CD4-positive, alpha-beta T cell (primary cell): ENCODE measurements at regions not wholly inside any gene's neighbourhood (a gene's known extent, or its start where the extent isn't known, plus 50 kb on each side); places are given as distances from the start of the nearest gene placed in this dataset.

Experiments
- ATAC-seq: fragments of 200-7000 bp; cut with Tn5 transposase; one replicate; pipeline ENCODE4 v1.10.0; 2022; ENCODE audit warnings: mild to moderate bottlenecking; ENCODE audit not compliant: poor library complexity
- CTCF ChIA-PET: fragments of 350-600 bp; sonication (Branson Sonifier 250); formaldehyde crosslinking; loops from one replicate; lab custom pipeline; 2021; ENCODE audit warnings: antibody characterized with exemption, inconsistent platforms; lab: Charles Lee
- POLR2A ChIA-PET: fragments of 350-600 bp; sonication (Branson Sonifier 250); formaldehyde crosslinking; loops from one replicate; lab custom pipeline; 2021; ENCODE audit warnings: antibody characterized with exemption, inconsistent platforms; lab: Charles Lee
- DNase-seq, 14 experiments: peaks; one replicate each; pipeline ENCODE4 v3.0.0-alpha.2; 2013 to 2020; ENCODE audit warnings: mixed read lengths in 2 of 14
- H3K27ac ChIP-seq, 2 donors: one replicate each; pipeline versions ENCODE4 v1.5.1 to v1.7.0; 2013; ENCODE audit warnings: low read length in 2 of 2, low read depth in 1 of 2, mild to moderate bottlenecking in 1 of 2
- H3K27me3 ChIP-seq, 2 experiments: 1 replicate in 1 of 2; 2 replicates in 1 of 2; pipeline versions ENCODE4 v1.6.1 to v1.7.0; 2013; ENCODE audit warnings: low read length in 2 of 2, control low read depth in 1 of 2, mild to moderate bottlenecking in 1 of 2, moderate library complexity in 1 of 2; ENCODE audit not compliant: insufficient read depth in 2 of 2, control insufficient read depth in 1 of 2
- H3K36me3 ChIP-seq: one replicate; pipeline ENCODE4 v1.6.1; 2013; ENCODE audit warnings: low read length, control low read depth; ENCODE audit not compliant: insufficient read depth
- H3K4me1 ChIP-seq: one replicate; pipeline ENCODE4 v1.6.1; 2013; ENCODE audit warnings: low read length, control low read depth; ENCODE audit not compliant: insufficient read depth
- H3K4me3 ChIP-seq: one replicate; pipeline ENCODE4 v1.5.1; 2013; ENCODE audit warnings: mild to moderate bottlenecking, low read length, moderate library complexity
- H3K9me3 ChIP-seq, 2 experiments: 1 replicate in 1 of 2; 2 replicates in 1 of 2; pipeline versions ENCODE4 v1.6.1 to v1.7.0; 2013; ENCODE audit warnings: low read length in 2 of 2, mild to moderate bottlenecking in 2 of 2, control low read depth in 1 of 2, moderate library complexity in 1 of 2; ENCODE audit not compliant: control insufficient read depth in 1 of 2, insufficient read depth in 1 of 2
- H3K27ac Mint-ChIP-seq: one replicate; pipeline ENCODE4 v1.8.0; 2020; ENCODE audit warnings: mixed read lengths
- H3K27me3 Mint-ChIP-seq: one replicate; pipeline ENCODE4 v1.8.0; 2021; ENCODE audit warnings: mixed read lengths
- H3K36me3 Mint-ChIP-seq: one replicate; pipeline ENCODE4 v1.8.0; 2021; ENCODE audit warnings: low read depth, mixed read lengths
- H3K4me1 Mint-ChIP-seq: one replicate; pipeline ENCODE4 v1.8.0; 2021; ENCODE audit warnings: low read depth, mixed read lengths
- H3K4me3 Mint-ChIP-seq: one replicate; pipeline ENCODE4 v1.8.0; 2020; ENCODE audit warnings: mild to moderate bottlenecking, mixed read lengths
- H3K9me3 Mint-ChIP-seq: one replicate; pipeline ENCODE4 v1.8.0; 2020; ENCODE audit warnings: mixed read lengths
- CTCF ChIP-seq: fragments of 200-600 bp; IDR thresholded peaks from one replicate; pipeline ENCODE4 v1.8.0; 2022; ENCODE audit warnings: antibody characterized with exemption, mild to moderate bottlenecking
- intact Hi-C, 2 experiments: fragments of 100-400 bp; cut with DNase I in 1 of 2; cut with micrococcal nuclease in 1 of 2; formaldehyde crosslinking; loops; one replicate each; pipeline versions ENCODE4 v1.15.1 to v1.9.0; 2023 to 2025; cut with DNase I, micrococcal nuclease

- peaks cover 0 to 7% of the 10 kb centered on the region in 2 experiments for H3K9me3 ChIP-seq
- ChIA-PET CTCF (no interaction called here), POLR2A (no interaction called here)
- Mint-ChIP-seq H3K36me3 (no peaks in the 10 kb centered on the region), H3K4me1 (no peaks in the 10 kb centered on the region), H3K9me3 (no peaks in the 10 kb centered on the region), H3K27ac (no peak overlapping the region), H3K4me3 (no peak overlapping the region), H3K27me3 (no peaks in the 10 kb centered on the region)
- intact Hi-C loops, result no loop called here
- no peaks in the 10 kb centered on the region for H3K36me3 ChIP-seq
- H3K27me3 ChIP-seq, result no peaks in the 10 kb centered on the region
- DNase-seq, result no peak
- no peaks in the 10 kb centered on the region for H3K4me1 ChIP-seq
- H3K27ac ChIP-seq, result no peak overlapping the region
- ATAC-seq, result no peak
- H3K4me3 ChIP-seq, result no peak overlapping the region
- TF ChIP-seq CTCF, result no peak
Measured at GRCh38 chr9:107789001-107789700, 299.6 kb upstream of the KLF4 start.

- Histone ChIP-seq H3K9me3 (peaks cover 0 to 12% of the 10 kb centered on the region in 2 experiments), H3K4me1 (no peaks in the 10 kb centered on the region), H3K4me3 (no peak overlapping the region), H3K36me3 (no peaks in the 10 kb centered on the region), H3K27me3 (no peaks in the 10 kb centered on the region), H3K27ac (no peak overlapping the region)
- Mint-ChIP-seq H3K36me3 (no peaks in the 10 kb centered on the region), H3K4me1 (no peaks in the 10 kb centered on the region), H3K4me3 (no peak overlapping the region), H3K27ac (no peak overlapping the region), H3K9me3 (no peaks in the 10 kb centered on the region), H3K27me3 (no peaks in the 10 kb centered on the region)
- ChIA-PET CTCF (no interaction called here), POLR2A (no interaction called here)
- intact Hi-C loops, result no loop called here
- ATAC-seq (no peak), DNase-seq (no peak)
- TF ChIP-seq CTCF, result no peak
Measured at GRCh38 chr9:107786561-107786960, 297.0 kb upstream of the KLF4 start.

GRCh38 chr9:107784235-107784958 lies 294.8 kb upstream of the KLF4 start:
- no peak for ATAC-seq
- Mint-ChIP-seq H3K4me3 (no peak overlapping the region), H3K4me1 (no peaks in the 10 kb centered on the region), H3K27me3 (no peaks in the 10 kb centered on the region), H3K36me3 (no peaks in the 10 kb centered on the region), H3K27ac (no peak overlapping the region), H3K9me3 (no peaks in the 10 kb centered on the region)
- H3K27me3 ChIP-seq, result no peaks in the 10 kb centered on the region
- no peak for TF ChIP-seq CTCF
- intact Hi-C loops, result no loop called here
- CTCF ChIA-PET, result no interaction called here
- H3K9me3 ChIP-seq, result peaks cover 0 to 12% of the 10 kb centered on the region in 2 experiments
- no peaks in the 10 kb centered on the region for H3K4me1 ChIP-seq
- POLR2A ChIA-PET, result no interaction called here
- no peak overlapping the region for H3K27ac ChIP-seq
- no peak overlapping the region for H3K4me3 ChIP-seq
- H3K36me3 ChIP-seq, result no peaks in the 10 kb centered on the region
- no peak for DNase-seq
